DMS153 treated with DMSO at 0.1 percent for 48 hours (cell line): ENCODE measurements at regions not wholly inside any gene's neighbourhood (a gene's known extent, or its start where the extent isn't known, plus 50 kb on each side); places are given as distances from the start of the nearest gene placed in this dataset.
"Not testable (repeated sequence)": the region's sequence is repeated elsewhere in the genome, so short reads cannot be mapped to it uniquely, and the experiment has no call there.

Source experiments
- DNase-seq: peaks from one replicate; lab custom pipeline; 2025; ENCODE audit not compliant: unreplicated experiment; lab: John Stamatoyannopoulos, UW

DNA sequence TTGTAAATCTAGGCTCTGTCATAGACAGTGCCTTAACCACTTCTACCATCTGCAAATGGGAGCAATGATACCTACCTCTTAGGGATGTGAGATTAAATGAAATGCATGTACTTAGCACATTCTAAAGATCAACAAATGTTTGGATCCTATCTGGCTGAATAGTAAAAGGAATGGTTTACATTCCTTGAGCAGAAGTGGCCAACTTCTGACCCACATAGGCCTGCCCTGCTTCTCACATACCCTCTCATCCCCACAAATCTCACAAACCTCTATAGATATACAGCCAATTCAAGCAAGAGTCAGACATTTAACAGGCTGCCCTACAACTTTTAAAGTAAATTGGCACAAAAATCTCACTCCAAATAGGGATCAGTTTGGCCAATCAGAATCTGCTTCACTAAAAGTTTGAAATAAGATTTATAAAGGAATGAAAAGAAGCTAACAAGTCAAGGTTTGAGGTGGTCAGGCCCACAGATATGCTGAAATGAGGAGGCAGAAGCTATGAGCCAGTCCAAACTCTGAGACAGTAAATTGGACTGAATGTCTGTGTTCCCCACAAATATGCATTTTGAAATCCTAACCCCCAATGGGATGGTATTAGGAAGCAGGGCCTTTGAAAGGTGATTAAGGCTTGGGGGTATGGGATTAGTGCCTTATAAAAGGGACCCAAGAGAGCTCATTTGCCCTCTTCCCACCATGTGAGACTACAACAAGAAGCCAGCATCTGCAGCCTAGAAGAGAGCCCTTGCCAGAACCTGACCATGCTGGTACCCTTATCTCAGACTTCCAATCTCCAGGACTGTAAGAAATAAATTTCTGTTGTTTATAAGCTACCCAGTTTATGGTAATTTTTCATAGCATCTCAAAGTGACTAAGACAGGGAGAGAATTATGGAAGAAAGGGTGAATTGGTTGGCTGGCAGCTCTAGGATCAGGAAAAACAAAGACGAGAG lies 227.8 kb upstream of the RBMS1 start:
- DNase-seq, result no peak

DNA sequence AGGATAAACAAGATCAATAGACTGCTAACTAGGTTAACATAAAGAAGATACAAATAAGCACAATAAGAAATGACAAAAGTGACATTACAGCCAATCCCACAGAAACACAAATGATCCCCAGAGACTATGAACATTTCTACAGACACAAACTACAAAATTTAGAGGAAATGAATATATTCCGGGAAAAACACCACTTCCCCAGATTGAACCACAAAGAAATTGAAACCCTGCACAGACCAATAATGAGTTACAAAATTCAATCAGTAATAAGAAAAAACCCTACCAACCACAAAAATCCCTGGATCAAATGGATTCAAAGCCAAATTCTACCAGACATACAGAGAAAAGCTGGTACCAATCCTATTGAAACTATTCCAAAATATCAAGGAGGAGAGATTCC lies 232.4 kb upstream of the RBMS1 start:
- DNase-seq, result no peak

DNA sequence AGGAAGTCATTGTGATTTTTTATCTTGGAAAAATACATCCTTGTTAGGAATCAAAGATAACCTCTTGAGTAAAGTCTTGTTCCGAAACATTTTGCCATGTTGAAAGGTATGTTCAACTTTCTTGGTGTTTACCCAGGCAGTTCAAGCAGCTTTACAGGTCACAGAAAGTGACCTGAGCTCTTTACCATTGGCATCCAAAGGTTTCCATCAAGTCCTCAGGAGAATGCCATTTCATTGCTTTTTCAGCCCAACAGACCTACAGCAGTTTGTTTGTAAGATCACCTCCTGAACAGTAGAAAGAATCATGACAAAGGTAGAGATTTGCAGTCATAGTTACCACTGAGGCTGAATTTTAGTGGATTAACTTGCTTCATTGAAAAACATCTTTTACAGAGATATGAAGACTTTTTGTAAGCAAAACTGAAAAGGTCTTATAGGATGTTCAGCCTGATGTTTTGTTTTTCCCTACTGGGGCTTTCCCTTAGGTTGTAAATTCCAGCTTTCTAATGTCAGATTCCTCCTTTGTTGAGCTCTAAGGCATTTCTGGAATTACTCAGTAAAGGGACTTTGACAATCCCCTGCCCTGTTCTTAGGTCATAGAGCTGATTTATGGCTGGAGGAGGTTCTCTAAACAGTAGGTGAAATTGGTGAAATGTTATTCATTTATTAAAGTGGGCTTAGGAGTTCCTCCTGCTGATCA lies 236.8 kb upstream of the RBMS1 start:
- DNase-seq, result no peak

DNA sequence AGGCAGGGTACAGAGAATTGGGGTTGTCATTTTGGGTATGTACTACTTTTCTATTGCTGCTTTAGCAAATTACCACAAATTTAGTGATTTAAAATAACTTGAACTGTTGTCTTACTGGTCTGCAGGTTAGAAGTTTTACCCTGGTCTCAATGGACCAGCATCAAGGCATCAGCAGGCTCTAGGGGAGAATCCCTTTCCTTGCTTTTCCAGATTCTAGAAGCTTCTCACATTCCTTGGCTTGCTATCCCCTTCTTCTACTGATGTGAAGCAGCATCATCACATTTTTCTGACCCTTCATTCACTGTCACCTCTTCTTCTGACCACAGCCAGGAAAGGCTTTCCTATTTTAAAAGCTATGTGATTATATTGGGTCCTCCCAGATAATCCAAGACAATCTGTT lies 237.8 kb upstream of the RBMS1 start:
- no peak for DNase-seq

DNA sequence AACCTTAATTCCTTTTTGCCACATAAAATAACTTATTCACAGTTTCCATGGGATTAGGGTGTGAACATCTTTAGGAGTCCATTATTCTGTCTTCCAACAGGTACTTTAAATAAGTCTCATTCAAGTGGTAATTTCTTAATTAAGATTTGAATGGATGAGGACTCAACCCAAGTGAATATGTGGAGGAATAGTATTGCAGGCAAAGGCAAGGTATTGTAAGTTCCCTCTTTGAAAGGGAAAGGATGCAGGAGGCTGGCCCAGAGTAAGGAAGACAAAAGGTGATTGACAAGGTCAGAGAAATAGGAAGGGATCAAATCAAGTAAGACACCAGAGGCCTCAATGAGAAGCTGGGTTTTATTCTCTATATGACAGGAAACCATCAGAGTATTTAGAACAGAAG lies 238.2 kb upstream of the RBMS1 start:
- DNase-seq, result no peak

DNA sequence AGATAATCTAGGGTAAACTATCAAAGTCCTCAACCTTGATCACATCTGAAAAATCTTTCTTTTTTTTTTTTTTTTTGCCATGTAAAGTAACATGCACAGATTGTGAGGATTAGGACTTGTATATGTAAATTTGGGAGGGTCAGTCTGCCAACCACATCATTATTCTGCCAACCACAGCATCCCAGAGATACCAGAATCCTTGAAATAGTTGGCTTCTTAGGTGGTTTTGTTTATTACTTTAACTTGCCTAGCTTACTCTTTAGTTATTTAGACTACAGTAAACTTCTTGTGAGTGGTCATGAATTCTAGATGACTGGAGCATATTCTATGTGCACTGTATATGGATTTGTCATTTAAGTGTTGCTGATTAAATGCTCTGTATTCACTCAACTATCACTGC lies 242.1 kb upstream of the RBMS1 start:
- DNase-seq, result no peak

DNA sequence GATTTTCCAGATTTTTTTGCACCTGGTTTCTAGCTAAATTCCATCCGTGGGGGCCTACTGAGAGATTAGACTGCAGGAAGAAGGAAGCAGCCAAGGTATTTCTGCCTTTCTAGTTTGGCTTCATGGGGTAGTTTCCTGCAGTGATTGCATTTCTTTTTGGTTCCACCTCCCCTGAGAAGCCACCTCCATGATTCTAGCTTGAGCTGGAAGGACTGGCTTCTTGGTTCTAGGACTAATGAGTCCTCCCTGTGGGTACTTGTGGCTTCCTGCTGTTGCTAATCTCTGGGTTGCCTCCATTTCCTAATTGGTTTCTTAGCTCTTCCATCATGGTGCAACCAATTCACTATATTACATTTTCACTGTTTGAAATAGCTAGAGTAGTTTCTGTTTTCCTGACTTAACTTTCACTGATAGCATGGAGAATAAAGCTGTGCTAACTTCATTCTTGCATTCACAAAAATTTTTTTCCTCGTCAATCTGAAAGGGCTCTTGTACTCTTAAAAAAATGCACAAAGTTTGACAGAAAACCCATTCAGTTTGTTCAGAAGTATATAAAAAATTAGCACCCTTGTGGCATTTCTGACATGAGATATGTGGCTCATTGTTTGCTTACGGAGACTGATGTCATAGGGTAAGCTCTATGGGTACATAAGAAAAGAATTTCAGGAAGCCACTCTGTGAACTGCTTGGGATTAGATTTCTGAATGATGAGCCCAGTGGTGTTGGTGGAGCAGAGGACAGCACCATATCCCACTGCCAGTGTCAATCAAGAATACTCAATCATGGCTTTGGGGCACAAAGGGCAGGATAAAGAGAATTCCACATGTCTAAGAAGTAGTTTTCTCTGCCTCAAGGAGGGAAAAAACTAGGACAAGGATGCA lies 242.8 kb upstream of the RBMS1 start:
- DNase-seq, result no peak

DNA sequence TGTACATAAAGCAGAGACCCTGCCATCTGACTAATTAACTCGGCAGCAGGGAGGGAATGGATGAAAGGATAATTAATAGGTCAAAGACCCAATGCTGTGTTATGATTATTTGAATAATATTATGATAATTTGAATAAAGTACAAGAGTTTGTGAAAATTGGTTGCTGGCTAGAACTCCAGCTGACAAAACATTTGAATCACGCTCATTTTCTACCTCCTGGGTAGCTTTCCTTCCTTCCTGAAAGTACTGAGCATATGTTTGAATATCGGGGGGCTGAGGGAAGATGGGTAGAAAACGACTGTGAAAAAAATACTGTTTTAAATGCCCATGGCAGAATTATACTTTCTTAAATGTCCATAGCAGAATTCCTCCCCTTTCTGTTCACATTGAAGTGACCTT lies 243.6 kb upstream of the RBMS1 start:
- no peak for DNase-seq

DNA sequence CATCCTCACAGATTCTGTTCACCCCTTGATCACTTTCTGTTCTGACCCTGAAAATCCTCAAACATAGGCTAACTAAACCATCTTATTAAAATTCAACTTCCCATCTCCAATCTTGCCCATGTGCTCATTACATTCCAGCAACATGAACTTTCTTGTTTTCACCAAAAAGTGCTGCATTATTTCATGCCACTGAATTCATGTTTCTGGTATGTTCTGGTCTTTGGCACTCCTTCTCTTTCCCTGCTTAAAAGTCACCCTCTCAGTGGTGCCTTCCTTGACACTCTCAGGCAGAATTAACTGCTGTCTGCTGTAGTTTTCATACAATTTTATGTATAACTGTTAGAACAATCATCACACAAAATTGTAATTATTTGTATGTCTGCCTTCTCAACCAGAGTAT lies 247.7 kb upstream of the RBMS1 start:
- DNase-seq, result no peak

DNA sequence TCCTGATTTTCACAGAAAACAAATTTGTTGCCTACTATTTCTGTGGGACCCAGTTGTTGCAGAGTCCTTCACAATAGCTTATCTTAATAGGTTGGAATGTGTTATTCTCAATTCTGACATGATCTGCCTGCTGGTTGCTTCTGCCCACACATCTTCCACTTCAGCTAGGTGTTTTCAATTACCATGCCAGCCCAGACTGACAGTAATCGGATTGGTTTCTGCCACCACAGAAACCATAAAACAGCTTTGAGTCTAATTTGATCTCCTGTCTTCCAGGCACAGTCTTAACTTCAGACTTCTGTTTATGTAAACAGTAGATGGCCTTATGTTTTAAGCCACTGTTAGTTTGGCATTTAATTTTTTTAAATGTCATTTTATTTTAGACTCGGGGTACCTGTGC lies 248.2 kb upstream of the RBMS1 start:
- DNase-seq, result no peak

DNA sequence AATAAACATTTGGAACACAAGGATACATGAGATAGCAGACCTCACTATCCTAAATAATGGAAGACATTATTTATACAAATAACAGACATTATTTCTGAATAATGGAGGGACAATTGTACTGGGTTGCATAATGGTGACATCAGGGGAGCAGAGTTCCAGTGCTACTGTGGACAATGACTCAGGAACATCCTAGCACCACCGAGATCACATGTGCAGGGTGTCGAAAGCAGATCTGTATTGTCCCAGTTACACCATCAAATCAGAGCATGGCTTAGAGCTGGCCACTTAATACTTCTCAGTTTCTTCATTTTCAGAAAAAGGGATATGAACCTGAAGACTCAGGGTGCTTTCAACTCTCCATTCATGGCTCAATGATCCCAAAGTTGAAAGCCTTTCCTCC lies 249.1 kb upstream of the RBMS1 start:
- DNase-seq, result no peak

DNA sequence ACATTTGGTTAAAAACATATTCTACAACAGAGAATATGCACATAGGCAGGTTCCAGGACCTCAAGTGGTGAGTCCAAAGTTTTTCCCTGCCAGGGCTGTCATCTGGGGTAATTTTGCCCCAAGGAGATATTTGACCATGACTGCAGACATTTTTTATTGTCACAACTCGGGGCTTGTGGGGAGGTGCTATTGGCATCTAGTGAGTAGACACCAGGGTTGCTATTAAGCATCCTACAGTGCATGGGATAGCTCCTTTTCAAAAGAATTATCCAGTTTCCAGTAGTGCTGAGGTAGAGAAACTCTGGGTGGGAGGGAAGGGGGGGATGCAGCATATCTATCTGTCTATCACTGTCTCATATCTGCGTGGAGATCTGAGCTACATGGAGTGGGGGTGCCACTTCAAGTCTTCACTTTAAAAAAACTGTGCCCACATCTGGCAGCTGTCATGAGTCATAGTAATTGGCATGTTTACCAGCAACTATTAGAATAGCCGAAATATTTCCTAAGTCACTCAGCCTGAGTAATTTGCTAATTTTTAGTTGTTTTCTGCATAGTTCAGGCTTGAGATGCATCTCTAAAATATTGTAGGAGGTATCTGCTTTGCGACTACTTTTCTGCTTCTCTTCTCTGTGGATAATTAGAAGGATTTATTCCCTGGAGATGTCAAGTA lies 254.0 kb upstream of the RBMS1 start:
- no peak for DNase-seq

DNA sequence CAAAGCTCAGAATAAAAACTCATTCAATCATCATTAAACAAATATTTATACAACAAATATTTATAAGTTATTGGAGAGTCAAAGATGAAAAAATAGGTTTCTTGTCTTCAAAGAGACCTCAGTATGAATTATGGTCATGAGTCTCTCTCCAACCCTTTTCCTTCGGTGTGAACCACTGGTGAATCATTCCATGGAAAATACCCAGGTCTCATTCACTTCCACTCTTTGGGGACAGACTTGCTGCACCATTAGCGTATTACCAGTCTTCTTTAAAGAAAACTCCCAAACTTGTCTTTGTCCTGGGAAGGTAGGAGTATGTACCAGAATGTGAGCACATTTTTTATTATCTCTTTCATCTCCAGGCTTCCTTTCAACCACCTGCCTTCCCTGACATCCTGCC lies 257.4 kb upstream of the RBMS1 start:
- no peak for DNase-seq

DNA sequence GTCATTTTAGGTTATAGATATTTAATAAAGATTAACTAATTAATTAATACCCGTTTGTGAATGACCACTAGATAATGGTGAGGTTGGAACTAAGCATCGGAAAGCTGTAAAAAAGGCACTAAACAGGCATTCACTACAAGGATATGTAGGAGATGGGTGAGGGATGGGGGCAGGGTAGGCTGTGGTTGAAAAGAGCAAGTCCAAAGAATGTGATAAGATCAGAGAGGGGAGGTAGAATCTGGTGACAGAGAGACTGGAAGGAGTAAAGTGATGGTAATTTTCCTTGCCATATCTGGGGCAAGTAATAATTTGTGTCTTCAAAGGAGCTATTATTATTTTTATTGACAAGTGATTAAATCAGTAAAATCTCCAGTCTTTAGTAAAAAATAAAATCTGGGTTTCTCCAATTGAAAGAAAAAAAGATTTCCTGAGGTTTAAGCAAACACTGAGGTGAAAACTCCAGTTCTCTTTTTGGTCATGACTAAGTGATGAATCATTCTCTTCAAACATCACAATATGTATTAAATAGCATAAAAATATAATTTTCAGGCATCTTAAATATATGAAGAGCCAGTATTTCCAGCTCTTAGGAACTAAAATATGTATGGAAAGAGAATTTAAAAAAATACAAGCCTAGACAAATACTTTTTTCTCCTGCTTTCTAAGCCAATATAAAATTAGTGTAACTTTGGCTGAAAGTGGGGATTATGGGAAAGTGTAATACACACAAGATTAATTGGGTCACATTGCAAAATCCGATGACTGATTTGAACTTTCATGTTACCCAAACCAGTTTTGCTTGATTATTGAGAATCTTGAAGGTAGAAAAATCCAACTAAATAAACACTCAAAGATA lies 259.1 kb upstream of the RBMS1 start:
- no peak for DNase-seq

DNA sequence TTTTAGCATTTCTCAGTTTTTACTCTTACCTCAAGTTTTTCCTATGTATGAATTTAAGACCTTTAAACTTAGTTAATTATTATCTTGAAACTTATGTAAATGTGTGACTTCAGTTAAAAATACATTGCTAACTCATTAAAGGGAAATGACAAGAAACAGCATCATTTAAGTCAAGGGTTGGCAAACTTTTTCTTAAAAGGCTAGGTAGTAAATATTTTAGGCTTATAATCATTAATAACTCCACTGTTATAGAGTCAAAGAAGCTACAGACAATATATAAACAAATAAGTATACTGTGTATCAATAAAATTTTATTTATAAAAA lies 259.7 kb upstream of the RBMS1 start:
- DNase-seq, result no peak

DNA sequence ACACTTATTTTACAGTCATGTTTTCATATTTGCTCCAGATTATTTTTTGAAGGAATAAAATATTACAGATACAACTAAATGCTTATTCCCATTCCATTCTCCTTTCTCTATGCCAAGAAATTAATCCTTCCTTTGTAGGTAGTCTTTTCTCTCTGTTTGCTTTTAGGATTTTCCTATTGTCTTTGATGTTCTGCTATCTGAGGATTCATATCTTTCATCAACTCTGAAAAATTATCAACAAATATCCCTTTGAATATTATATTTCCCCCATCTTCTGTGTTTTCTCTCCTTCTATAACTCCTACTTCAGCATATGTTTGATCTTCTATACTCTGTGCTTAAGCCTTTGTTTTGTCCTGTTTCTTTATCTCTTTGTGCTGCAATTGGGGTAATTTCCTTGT lies 260.4 kb upstream of the RBMS1 start:
- DNase-seq, result no peak

DNA sequence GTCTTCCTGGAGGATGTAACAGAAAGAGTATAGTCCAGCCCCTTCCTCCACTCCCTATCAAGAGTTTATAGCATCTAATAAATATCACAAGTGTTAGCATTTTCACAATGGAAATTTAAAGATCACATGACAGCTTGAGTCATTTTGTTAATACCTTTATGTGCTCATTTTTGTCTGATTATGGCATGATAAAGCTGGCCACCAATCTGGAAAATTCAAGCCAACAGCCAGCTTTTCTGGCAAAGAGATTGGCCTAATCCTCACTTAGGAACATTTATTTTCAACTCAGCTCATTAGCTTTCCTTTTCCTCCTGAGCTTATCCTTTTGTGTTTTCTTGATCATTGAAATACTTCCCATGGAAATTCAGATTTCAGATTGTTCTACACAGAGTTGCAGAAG lies 262.9 kb upstream of the RBMS1 start:
- DNase-seq, result no peak

DNA sequence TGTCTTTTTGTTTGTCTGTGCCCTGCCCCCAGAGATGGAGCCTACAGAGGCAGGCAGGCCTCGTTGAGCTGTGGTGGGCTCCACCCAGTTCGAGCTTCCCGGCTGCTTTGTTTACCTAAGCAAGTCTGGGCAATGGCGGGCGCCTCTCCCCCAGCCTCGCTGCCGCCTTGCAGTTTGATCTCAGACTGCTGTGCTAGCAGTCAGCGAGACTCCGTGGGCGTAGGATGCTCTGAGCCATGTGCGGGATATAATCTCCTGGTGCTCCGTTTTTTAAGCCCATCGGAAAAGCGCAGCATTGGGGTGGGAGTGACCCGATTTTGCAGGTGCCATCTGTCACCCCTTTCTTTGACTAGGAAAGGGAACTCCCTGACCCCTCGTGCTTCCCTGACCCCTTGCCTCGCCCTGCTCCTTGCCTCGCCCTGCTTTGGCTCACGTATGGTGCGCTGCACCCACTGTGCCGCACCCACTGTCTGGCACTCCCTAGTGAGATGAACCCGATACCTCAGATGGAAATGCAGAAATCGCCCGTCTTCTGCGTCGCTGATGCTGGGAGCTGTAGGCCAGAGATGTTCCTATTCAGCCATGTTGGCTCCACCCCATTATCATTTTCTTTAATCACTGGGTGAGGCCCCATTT lies 269.0 kb upstream of the RBMS1 start:
- not testable (repeated sequence) for DNase-seq

DNA sequence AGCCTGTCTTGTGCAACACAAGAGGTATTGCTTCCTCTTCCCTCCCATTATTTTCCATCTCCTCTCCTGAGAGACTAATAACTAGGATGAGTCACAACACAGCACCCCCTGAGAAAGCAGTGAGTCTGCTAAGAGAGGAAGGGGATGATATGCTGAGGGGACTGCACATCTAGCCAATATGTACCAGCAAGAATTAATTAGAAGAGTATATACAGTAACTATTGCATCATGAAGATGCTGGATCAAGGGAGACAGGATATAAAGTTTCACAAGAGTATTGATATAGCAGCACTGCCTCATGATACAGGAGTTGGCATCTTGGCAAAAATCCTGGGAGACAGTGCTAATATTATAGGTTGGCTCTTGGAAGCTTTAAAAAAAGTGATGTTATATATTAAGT lies 289.9 kb upstream of the RBMS1 start:
- no peak for DNase-seq

DNA sequence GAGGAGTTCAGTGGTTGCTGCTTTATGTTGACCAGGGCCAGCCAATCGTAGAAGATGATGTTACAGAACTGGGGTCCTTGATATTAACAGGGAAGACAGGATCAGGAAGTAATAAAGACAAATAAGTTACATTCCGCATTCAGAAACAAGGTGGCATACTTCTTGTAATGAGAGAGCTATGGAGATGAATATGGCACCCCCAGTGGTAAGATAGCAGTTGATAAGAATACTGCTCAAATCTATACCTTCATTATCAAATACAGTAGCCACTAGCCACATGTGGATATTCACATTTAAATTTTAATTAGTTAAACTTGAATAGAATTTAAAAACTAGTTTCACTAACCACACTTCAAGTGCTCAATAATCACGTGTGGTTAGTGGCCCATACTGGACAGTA lies 290.4 kb upstream of the RBMS1 start:
- DNase-seq, result no peak
